T-cell (primary cell): ENCODE measurements at regions not wholly inside any gene's neighbourhood (a gene's known extent, or its start where the extent isn't known, plus 50 kb on each side); places are given as distances from the start of the nearest gene placed in this dataset.
A peak's percentile ranks its signal among the peaks of the same experiment; 100 is the strongest.

Experiments used
- ATAC-seq, 4 experiments: fragments of 200-7000 bp in 3 of 4; fragments of 150-1000 bp in 1 of 4; cut with Tn5 transposase; replicated peaks in 1 of 4; 1 replicate in 3 of 4; 2 replicates in 1 of 4; pipeline ENCODE4 v1.10.0; 2021; ENCODE audit warnings: moderate library complexity in 3 of 4, mild to moderate bottlenecking in 2 of 4, moderate number of reproducible peaks in 1 of 4
- CTCF ChIA-PET, 2 donors: fragments of 300-600 bp; sonication (Branson Sonifier 250); formaldehyde crosslinking; loops; one replicate each; lab custom pipeline; 2022; ENCODE audit warnings: antibody characterized with exemption in 2 of 2; lab: Charles Lee
- POLR2A ChIA-PET, 2 donors: fragments of 300-600 bp; sonication (Branson Sonifier 250); formaldehyde crosslinking; loops; one replicate each; lab custom pipeline; 2022; ENCODE audit warnings: antibody characterized with exemption in 2 of 2; lab: Charles Lee
- DNase-seq, 35 experiments: peaks; one replicate each; pipeline versions ENCODE4 v3.0.0 to v3.0.0-alpha.2; 2013 to 2023
- H3K27ac ChIP-seq: one replicate; pipeline ENCODE4 v1.5.1; 2013; ENCODE audit warnings: low read length
- H3K27me3 ChIP-seq, 2 experiments: replicated peaks in 1 of 2; 1 replicate in 1 of 2; 2 replicates in 1 of 2; pipeline versions ENCODE4 v1.6.1 to v1.7.0; 2013; ENCODE audit warnings: low read length in 1 of 2, mixed read lengths in 1 of 2; ENCODE audit not compliant: control insufficient read depth in 2 of 2, insufficient read depth in 2 of 2; ENCODE audit errors: extremely low read depth in 1 of 2
- H3K36me3 ChIP-seq, 2 donors: 1 replicate in 1 of 2; 2 replicates in 1 of 2; pipeline versions ENCODE4 v1.6.1 to v1.7.0; 2013; ENCODE audit warnings: low read length in 1 of 2; ENCODE audit not compliant: control insufficient read depth in 2 of 2, insufficient read depth in 1 of 2; ENCODE audit errors: extremely low read depth in 1 of 2
- H3K4me1 ChIP-seq, 2 experiments: 1 replicate in 1 of 2; 2 replicates in 1 of 2; pipeline versions ENCODE4 v1.6.1 to v1.7.0; 2013; ENCODE audit warnings: low read length in 2 of 2, mixed read lengths in 1 of 2; ENCODE audit not compliant: insufficient read depth in 2 of 2, control insufficient read depth in 1 of 2; ENCODE audit errors: extremely low read depth in 1 of 2
- H3K4me3 ChIP-seq, 2 donors: 1 replicate in 1 of 2; 2 replicates in 1 of 2; pipeline versions ENCODE4 v1.5.1 to v1.7.0; 2013; ENCODE audit warnings: mild to moderate bottlenecking in 2 of 2, low read length in 1 of 2, moderate library complexity in 1 of 2; ENCODE audit not compliant: control insufficient read depth in 1 of 2; ENCODE audit errors: extremely low read depth in 1 of 2
- H3K9me3 ChIP-seq: 2 replicates; pipeline ENCODE4 v1.7.0; 2013
- H3K27ac Mint-ChIP-seq, 2 donors: one replicate each; pipeline ENCODE4 v1.8.0; 2020 to 2021; ENCODE audit warnings: mild to moderate bottlenecking in 2 of 2, mixed read lengths in 2 of 2
- H3K27me3 Mint-ChIP-seq, 2 donors: one replicate each; pipeline ENCODE4 v1.8.0; 2021 to 2022; ENCODE audit warnings: mixed read lengths in 2 of 2
- H3K36me3 Mint-ChIP-seq: one replicate; pipeline ENCODE4 v1.8.0; 2021; ENCODE audit warnings: mixed read lengths
- H3K4me1 Mint-ChIP-seq, 3 donors: one replicate each; pipeline ENCODE4 v1.8.0; 2020 to 2022; ENCODE audit warnings: mixed read lengths in 3 of 3, mild to moderate bottlenecking in 1 of 3
- H3K4me3 Mint-ChIP-seq, 3 donors: one replicate each; pipeline ENCODE4 v1.8.0; 2020 to 2022; ENCODE audit warnings: mild to moderate bottlenecking in 3 of 3, mixed read lengths in 3 of 3, moderate library complexity in 3 of 3
- H3K9me3 Mint-ChIP-seq, 3 donors: one replicate each; pipeline ENCODE4 v1.8.0; 2020 to 2022; ENCODE audit warnings: mixed read lengths in 3 of 3
- WGBS: methylation state at CpG from one replicate; pipeline ENCODE4 v1.1.5; 2013; ENCODE audit warnings: missing lambda C conversion rate; ENCODE audit not compliant: insufficient coverage; 5-methylcytosine and 5-hydroxymethylcytosine counted together

GRCh38 chr21:31397515-31397926 is 53.5 kb upstream of the TIAM1 start:
- CTCF ChIA-PET, result interaction anchor here in 1 of 2 donors (1.0 kb wide), 1 partner anchor 14 kb away, joined by 4 read pairs; no protein-coding TSS in a partner anchor
- no peak for DNase-seq

GRCh38 chr21:31397030-31397429 is 53.0 kb upstream of the TIAM1 start:
- Histone ChIP-seq H3K4me1 (peaks cover 29 to 48% of the 10 kb centered on the region in 2 experiments), H3K4me3 (no peak overlapping the region), H3K36me3 (no peaks in the 10 kb centered on the region), H3K27ac (no peak overlapping the region), H3K9me3 (no peaks in the 10 kb centered on the region), H3K27me3 (no peaks in the 10 kb centered on the region)
- H3K27ac Mint-ChIP-seq, result peak overlapping the region; percentile 42 to 84
- H3K4me3 Mint-ChIP-seq, result peak overlapping the region in 1 of 3 donors; percentile 56
- no peak for ATAC-seq
- no peaks in the 10 kb centered on the region for H3K36me3 Mint-ChIP-seq
- H3K4me1 Mint-ChIP-seq, result peaks cover 48 to 59% (median 56%) of the 10 kb centered on the region in 3 donors
- CTCF ChIA-PET, result no interaction called here
- H3K9me3 Mint-ChIP-seq, result no peaks in the 10 kb centered on the region
- no peaks in the 10 kb centered on the region for H3K27me3 Mint-ChIP-seq
- 83% methylated on average over 1 of the region's 5 CpGs for WGBS
- DNase-seq, result no peak
- POLR2A ChIA-PET, result interaction anchor here in 1 of 2 donors (0.5 kb wide), 1 partner anchor 160 kb away, joined by 6 read pairs; no protein-coding TSS in a partner anchor

More at GRCh38 chr21:31397515-31397926, 53.5 kb upstream of the TIAM1 start:
- no peaks in the 10 kb centered on the region for H3K36me3 Mint-ChIP-seq
- WGBS, result no CpG with 5 or more reads among the region's 5 CpGs
- Histone ChIP-seq H3K4me1 (peaks cover 29 to 48% of the 10 kb centered on the region in 2 experiments), H3K9me3 (no peaks in the 10 kb centered on the region), H3K27ac (no peak overlapping the region), H3K4me3 (peak overlapping the region in 1 of 2 donors; percentile 12), H3K27me3 (no peaks in the 10 kb centered on the region), H3K36me3 (no peaks in the 10 kb centered on the region)
- peaks cover 53 to 59% (median 56%) of the 10 kb centered on the region in 3 donors for H3K4me1 Mint-ChIP-seq
- H3K9me3 Mint-ChIP-seq, result no peaks in the 10 kb centered on the region
- POLR2A ChIA-PET, result interaction anchor here in 1 of 2 donors (0.5 kb wide), 1 partner anchor 159 kb away, joined by 6 read pairs; no protein-coding TSS in a partner anchor
- peak overlapping the region in 1 of 3 donors; percentile 56 for H3K4me3 Mint-ChIP-seq
- H3K27ac Mint-ChIP-seq, result peak overlapping the region; percentile 82 to 84
- no peaks in the 10 kb centered on the region for H3K27me3 Mint-ChIP-seq
- ATAC-seq, result peak in 1 of 4 experiments; percentile 25

GRCh38 chr21:31396399-31396798 is 52.3 kb upstream of the TIAM1 start:
- CTCF ChIA-PET, result no interaction called here
- Mint-ChIP-seq H3K4me1 (peaks cover 45 to 58% (median 56%) of the 10 kb centered on the region in 3 donors), H3K27me3 (no peaks in the 10 kb centered on the region), H3K36me3 (no peaks in the 10 kb centered on the region), H3K27ac (no peak overlapping the region), H3K9me3 (no peaks in the 10 kb centered on the region), H3K4me3 (no peak overlapping the region)
- no peaks in the 10 kb centered on the region for H3K36me3 ChIP-seq
- H3K4me1 ChIP-seq, result peaks cover 26 to 48% of the 10 kb centered on the region in 2 experiments
- no peak overlapping the region for H3K27ac ChIP-seq
- ATAC-seq (no peak), DNase-seq (no peak)
- no peaks in the 10 kb centered on the region for H3K9me3 ChIP-seq
- H3K27me3 ChIP-seq, result no peaks in the 10 kb centered on the region
- no CpG with 5 or more reads among the region's 4 CpGs for WGBS
- POLR2A ChIA-PET, result no interaction called here
- no peak overlapping the region for H3K4me3 ChIP-seq

GRCh38 chr21:31395791-31396190 is 51.7 kb upstream of the TIAM1 start:
- Mint-ChIP-seq H3K27me3 (no peaks in the 10 kb centered on the region), H3K36me3 (no peaks in the 10 kb centered on the region), H3K4me3 (no peak overlapping the region), H3K9me3 (no peaks in the 10 kb centered on the region), H3K4me1 (peaks cover 41 to 55% (median 53%) of the 10 kb centered on the region in 3 donors), H3K27ac (no peak overlapping the region)
- CTCF ChIA-PET, result no interaction called here
- no peak overlapping the region for H3K27ac ChIP-seq
- no peaks in the 10 kb centered on the region for H3K9me3 ChIP-seq
- H3K36me3 ChIP-seq, result no peaks in the 10 kb centered on the region
- no CpG with 5 or more reads among the region's 2 CpGs for WGBS
- no peak for DNase-seq
- peaks cover 25 to 48% of the 10 kb centered on the region in 2 experiments for H3K4me1 ChIP-seq
- no peak overlapping the region for H3K4me3 ChIP-seq
- no peak for ATAC-seq
- no peaks in the 10 kb centered on the region for H3K27me3 ChIP-seq
- POLR2A ChIA-PET, result no interaction called here

- POLR2A ChIA-PET, result interaction anchor here in 1 of 2 donors (0.6 kb wide), 1 partner anchor 114 kb away, joined by 3 read pairs; no protein-coding TSS in a partner anchor
- Histone ChIP-seq H3K4me1 (peaks cover 25 to 46% of the 10 kb centered on the region in 2 experiments), H3K27ac (no peak overlapping the region), H3K36me3 (no peaks in the 10 kb centered on the region), H3K4me3 (no peak overlapping the region), H3K9me3 (no peaks in the 10 kb centered on the region), H3K27me3 (no peaks in the 10 kb centered on the region)
- no peaks in the 10 kb centered on the region for H3K36me3 Mint-ChIP-seq
- H3K27me3 Mint-ChIP-seq, result no peaks in the 10 kb centered on the region
- DNase-seq (no peak), ATAC-seq (no peak)
- CTCF ChIA-PET, result interaction anchor here in 1 of 2 donors (0.7 kb wide), 1 partner anchor 49 kb away, joined by 4 read pairs; no protein-coding TSS in a partner anchor
- H3K4me3 Mint-ChIP-seq, result no peak overlapping the region
- H3K27ac Mint-ChIP-seq, result no peak overlapping the region
- no peaks in the 10 kb centered on the region for H3K9me3 Mint-ChIP-seq
- H3K4me1 Mint-ChIP-seq, result peaks cover 45 to 57% (median 52%) of the 10 kb centered on the region in 3 donors
- 100% methylated on average over 1 of the region's 9 CpGs for WGBS
Observed at GRCh38 chr21:31395268-31395667, 51.2 kb upstream of the TIAM1 start.

GRCh38 chr21:31394309-31394708 is 50.2 kb upstream of the TIAM1 start:
- Histone ChIP-seq H3K27ac (no peak overlapping the region), H3K4me3 (no peak overlapping the region), H3K36me3 (no peaks in the 10 kb centered on the region), H3K27me3 (no peaks in the 10 kb centered on the region), H3K4me1 (peaks cover 21 to 38% of the 10 kb centered on the region in 2 experiments), H3K9me3 (no peaks in the 10 kb centered on the region)
- POLR2A ChIA-PET, result no interaction called here
- Mint-ChIP-seq H3K4me1 (peaks cover 38 to 47% (median 43%) of the 10 kb centered on the region in 3 donors), H3K9me3 (no peaks in the 10 kb centered on the region), H3K27ac (peak overlapping the region; percentile 9 to 70), H3K36me3 (no peaks in the 10 kb centered on the region), H3K27me3 (no peaks in the 10 kb centered on the region), H3K4me3 (peak overlapping the region in 1 of 3 donors; percentile 53)
- ATAC-seq, result peak in 3 of 4 experiments; percentile 28 to 43 (median 32)
- DNase-seq, result peak in 1 of 35 experiments; percentile 3
- 57% methylated on average over 3 of the region's 5 CpGs for WGBS
- CTCF ChIA-PET, result no interaction called here
